Prostate gland (tissue), 2 donors: ENCODE measurements at regions not wholly inside any gene's neighbourhood (a gene's known extent, or its start where the extent isn't known, plus 50 kb on each side); places are given as distances from the start of the nearest gene placed in this dataset.

Experiments used
- CTCF ChIP-seq, 4 experiments: fragments of 200-600 bp in 2 of 4; fragments of 450-650 bp in 2 of 4; sonication (generic) in 2 of 4; IDR thresholded peaks; 1 replicate in 3 of 4; 2 replicates in 1 of 4; pipeline ENCODE4 v1.5.1; 2016 to 2019; ENCODE audit warnings: antibody characterized with exemption in 4 of 4, mild to moderate bottlenecking in 2 of 4, moderate library complexity in 2 of 4
- POLR2A ChIP-seq: fragments of 450-650 bp; IDR thresholded peaks from one replicate; pipeline ENCODE4 v1.6.1; 2016; ENCODE audit warnings: antibody characterized with exemption, mild to moderate bottlenecking

- TF ChIP-seq CTCF (IDR thresholded peaks at IDR 0.05) (no peak), POLR2A (no peak)
These were observed 322.1 kb downstream of the OSTF1 start for GRCh38 chr9:75410405-75410804.
